BE2C (cell line): ENCODE measurements at regions not wholly inside any gene's neighbourhood (a gene's known extent, or its start where the extent isn't known, plus 50 kb on each side); places are given as distances from the start of the nearest gene placed in this dataset.

ENCODE experiments used
- DNase-seq: peaks from one replicate; pipeline ENCODE4 v3.0.0-alpha.2; 2020
- H3K27me3 ChIP-seq: fragments of 250-450 bp; sonication (Bioruptor Pico); 2 replicates; pipeline ENCODE4 v1.5.1; 2020; ENCODE audit warnings: mild to moderate bottlenecking
- H3K36me3 ChIP-seq: fragments of 250-450 bp; sonication (Bioruptor Pico); 2 replicates; pipeline ENCODE4 v1.5.1; 2020; ENCODE audit warnings: mild to moderate bottlenecking
- H3K4me1 ChIP-seq: fragments of 250-450 bp; sonication (Bioruptor Pico); 2 replicates; pipeline ENCODE4 v1.5.1; 2020
- H3K4me3 ChIP-seq: 2 replicates; pipeline ENCODE4 v1.5.1; 2011; ENCODE audit warnings: low read depth, low read length
- H3K9me3 ChIP-seq: fragments of 250-450 bp; sonication (Bioruptor Pico); 2 replicates; pipeline ENCODE4 v1.5.1; 2020
- TF ChIP-seq, protein P1 (sequence below): IDR thresholded peaks from 2 replicates; pipeline ENCODE4 v1.5.1; 2012; ENCODE audit warnings: mild to moderate bottlenecking, low read depth, low read length

DNA sequence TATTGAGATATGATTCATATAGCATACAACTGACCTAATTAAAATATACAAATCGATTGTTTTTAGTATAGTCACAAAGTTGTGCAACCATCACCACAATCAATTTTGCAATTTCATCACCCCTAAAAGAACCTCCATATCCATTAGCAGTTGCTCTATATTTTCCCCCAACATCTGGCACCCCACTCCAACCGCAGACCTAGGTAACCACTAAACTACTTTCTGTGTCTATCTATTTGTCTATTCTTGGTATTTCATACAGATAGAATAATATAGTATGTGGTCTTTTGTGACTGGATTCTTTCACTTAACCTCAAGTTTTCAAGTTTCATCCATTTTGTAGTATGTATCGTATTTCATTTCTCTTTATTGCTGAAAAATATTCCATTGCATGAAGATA lies 126.0 kb upstream of the CRY1 start:
- H3K9me3 ChIP-seq, result no peaks in the 10 kb centered on the region
- no peak overlapping the region for H3K4me3 ChIP-seq
- H3K4me1 ChIP-seq, result no peaks in the 10 kb centered on the region
- H3K36me3 ChIP-seq, result no peaks in the 10 kb centered on the region
- H3K27me3 ChIP-seq, result peaks cover 6% of the 10 kb centered on the region; the same call in 1 of the 2 replicates
- TF ChIP-seq, protein P1, sequence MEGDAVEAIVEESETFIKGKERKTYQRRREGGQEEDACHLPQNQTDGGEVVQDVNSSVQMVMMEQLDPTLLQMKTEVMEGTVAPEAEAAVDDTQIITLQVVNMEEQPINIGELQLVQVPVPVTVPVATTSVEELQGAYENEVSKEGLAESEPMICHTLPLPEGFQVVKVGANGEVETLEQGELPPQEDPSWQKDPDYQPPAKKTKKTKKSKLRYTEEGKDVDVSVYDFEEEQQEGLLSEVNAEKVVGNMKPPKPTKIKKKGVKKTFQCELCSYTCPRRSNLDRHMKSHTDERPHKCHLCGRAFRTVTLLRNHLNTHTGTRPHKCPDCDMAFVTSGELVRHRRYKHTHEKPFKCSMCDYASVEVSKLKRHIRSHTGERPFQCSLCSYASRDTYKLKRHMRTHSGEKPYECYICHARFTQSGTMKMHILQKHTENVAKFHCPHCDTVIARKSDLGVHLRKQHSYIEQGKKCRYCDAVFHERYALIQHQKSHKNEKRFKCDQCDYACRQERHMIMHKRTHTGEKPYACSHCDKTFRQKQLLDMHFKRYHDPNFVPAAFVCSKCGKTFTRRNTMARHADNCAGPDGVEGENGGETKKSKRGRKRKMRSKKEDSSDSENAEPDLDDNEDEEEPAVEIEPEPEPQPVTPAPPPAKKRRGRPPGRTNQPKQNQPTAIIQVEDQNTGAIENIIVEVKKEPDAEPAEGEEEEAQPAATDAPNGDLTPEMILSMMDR, result no peak
- no peak for DNase-seq

GRCh38 chr12:107221913-107222312 lies 128.6 kb upstream of the CRY1 start:
- Histone ChIP-seq H3K9me3 (no peaks in the 10 kb centered on the region), H3K36me3 (no peaks in the 10 kb centered on the region), H3K4me1 (no peaks in the 10 kb centered on the region), H3K27me3 (peaks cover 6% of the 10 kb centered on the region; the same call in 1 of the 2 replicates), H3K4me3 (no peak overlapping the region)
- DNase-seq, result no peak
- TF ChIP-seq, protein P1, result no peak

GRCh38 chr12:107223821-107224220 lies 130.5 kb upstream of the CRY1 start:
- TF ChIP-seq, protein P1, result no peak
- H3K4me1 ChIP-seq, result no peaks in the 10 kb centered on the region
- no peak for DNase-seq
- no peaks in the 10 kb centered on the region for H3K36me3 ChIP-seq
- no peak overlapping the region for H3K4me3 ChIP-seq
- peaks cover 6% of the 10 kb centered on the region; the same call in 1 of the 2 replicates for H3K27me3 ChIP-seq
- no peaks in the 10 kb centered on the region for H3K9me3 ChIP-seq

DNA sequence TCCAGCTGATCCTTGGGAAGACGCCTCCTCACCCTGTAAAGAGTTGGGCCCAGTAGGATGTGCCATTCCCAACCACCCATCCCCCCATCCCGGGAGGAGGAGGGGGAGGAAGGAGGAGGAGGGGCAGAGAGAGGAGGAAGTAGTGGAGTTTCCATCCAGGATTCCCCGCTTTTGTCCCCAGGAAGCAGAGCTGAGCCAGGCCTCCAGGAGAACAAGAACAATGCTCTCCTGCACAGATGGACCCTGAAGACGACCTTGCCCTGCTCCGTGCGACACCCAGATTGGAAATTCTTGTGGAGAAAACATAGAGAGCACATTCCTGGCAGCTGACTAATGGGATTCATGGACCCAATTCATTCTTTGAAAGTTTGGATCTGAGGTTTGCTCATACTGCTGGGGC lies 132.3 kb upstream of the CRY1 start:
- H3K4me1 ChIP-seq, result no peaks in the 10 kb centered on the region
- no peaks in the 10 kb centered on the region for H3K9me3 ChIP-seq
- TF ChIP-seq, protein P1, result no peak
- H3K36me3 ChIP-seq, result no peaks in the 10 kb centered on the region
- H3K4me3 ChIP-seq, result no peak overlapping the region
- no peak for DNase-seq
- H3K27me3 ChIP-seq, result peaks cover 6% of the 10 kb centered on the region; the same call in 1 of the 2 replicates

GRCh38 chr12:107226126-107226525 lies 132.8 kb upstream of the CRY1 start:
- TF ChIP-seq, protein P1, result no peak
- Histone ChIP-seq H3K4me3 (no peak overlapping the region), H3K9me3 (no peaks in the 10 kb centered on the region), H3K36me3 (no peaks in the 10 kb centered on the region), H3K27me3 (0 out of 2 replicates have a peak, but pooled peaks cover 6% of the 10 kb centered on the region), H3K4me1 (no peaks in the 10 kb centered on the region)
- no peak for DNase-seq

DNA sequence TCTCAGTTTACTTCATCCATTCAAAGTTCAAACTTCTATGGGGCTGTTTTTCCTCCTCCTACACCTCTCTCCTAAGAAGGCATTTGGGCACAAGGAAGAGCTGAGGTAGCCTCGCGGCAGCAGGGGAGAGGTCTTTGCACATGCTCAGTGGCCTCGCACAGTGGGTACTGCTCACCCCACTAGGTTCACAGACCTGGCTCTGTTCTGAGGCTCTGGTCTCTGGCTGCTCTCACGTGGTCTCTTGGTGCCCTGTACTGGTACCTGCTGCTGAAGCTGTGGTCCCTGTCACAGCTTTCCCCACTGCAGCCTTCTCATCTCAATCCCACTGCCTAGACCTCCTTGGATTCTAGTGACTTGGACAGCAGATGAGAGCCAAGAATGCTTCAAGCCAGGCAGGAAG lies 134.7 kb upstream of the CRY1 start:
- Histone ChIP-seq H3K9me3 (no peaks in the 10 kb centered on the region), H3K27me3 (peaks cover 6% of the 10 kb centered on the region; the same call in 1 of the 2 replicates), H3K4me1 (no peaks in the 10 kb centered on the region), H3K4me3 (no peak overlapping the region), H3K36me3 (no peaks in the 10 kb centered on the region)
- no peak for DNase-seq
- TF ChIP-seq, protein P1, result no peak
